Nephron (organoid): ENCODE measurements at regions not wholly inside any gene's neighbourhood (a gene's known extent, or its start where the extent isn't known, plus 50 kb on each side); places are given as distances from the start of the nearest gene placed in this dataset.
"Not testable (repeated sequence)": the region's sequence is repeated elsewhere in the genome, so short reads cannot be mapped to it uniquely, and the experiment has no call there.

Experiments used
- H3K27ac Mint-ChIP-seq, 3 experiments: 2 replicates each; pipeline ENCODE4 v1.8.0; 2020; ENCODE audit warnings: mixed read lengths in 3 of 3, mild to moderate bottlenecking in 2 of 3, moderate library complexity in 1 of 3
- H3K27me3 Mint-ChIP-seq: 2 replicates; pipeline ENCODE4 v1.8.0; 2021; ENCODE audit warnings: low read depth, mild to moderate bottlenecking, moderate library complexity, mixed read lengths
- H3K36me3 Mint-ChIP-seq: 2 replicates; pipeline ENCODE4 v1.8.0; 2020; ENCODE audit warnings: low read depth, mixed read lengths
- H3K4me1 Mint-ChIP-seq: 2 replicates; pipeline ENCODE4 v1.8.0; 2020; ENCODE audit warnings: mixed read lengths
- H3K4me3 Mint-ChIP-seq, 3 experiments: 2 replicates each; pipeline ENCODE4 v1.8.0; 2020; ENCODE audit warnings: mild to moderate bottlenecking in 3 of 3, mixed read lengths in 3 of 3, moderate library complexity in 2 of 3
- H3K9me3 Mint-ChIP-seq: 2 replicates; pipeline ENCODE4 v1.8.0; 2020; ENCODE audit warnings: mixed read lengths
- CTCF ChIP-seq, 3 experiments: fragments of 200-600 bp; sonication (generic); IDR thresholded peaks; one replicate each; pipeline ENCODE4 v1.5.0; 2021; ENCODE audit warnings: antibody characterized with exemption in 3 of 3; ENCODE audit not compliant: unreplicated experiment in 3 of 3

GRCh38 chr14:43316427-43316826 lies 1190.7 kb downstream of the FSCB start:
- Mint-ChIP-seq H3K4me3 (no peak overlapping the region), H3K27me3 (no peaks in the 10 kb centered on the region), H3K36me3 (no peaks in the 10 kb centered on the region), H3K27ac (no peak overlapping the region), H3K9me3 (no peaks in the 10 kb centered on the region), H3K4me1 (no peaks in the 10 kb centered on the region)
- no peak for TF ChIP-seq CTCF (IDR thresholded peaks at IDR 0.05; ENCODE audit: unreplicated experiment in 3 of 3)

GRCh38 chr14:43313719-43314118 lies 1193.4 kb downstream of the FSCB start:
- H3K4me3 Mint-ChIP-seq: no peak overlapping the region
- H3K36me3 Mint-ChIP-seq: no peaks in the 10 kb centered on the region
- TF ChIP-seq CTCF (IDR thresholded peaks at IDR 0.05; ENCODE audit: unreplicated experiment in 3 of 3): no peak
- H3K9me3 Mint-ChIP-seq: no peaks in the 10 kb centered on the region
- no peaks in the 10 kb centered on the region for H3K27me3 Mint-ChIP-seq
- H3K4me1 Mint-ChIP-seq: no peaks in the 10 kb centered on the region
- no peak overlapping the region for H3K27ac Mint-ChIP-seq

GRCh38 chr14:43308421-43309110 lies 1198.5 kb downstream of the FSCB start:
- no peaks in the 10 kb centered on the region for H3K36me3 Mint-ChIP-seq

GRCh38 chr14:43307836-43308235 lies 1199.2 kb downstream of the FSCB start:
- no peaks in the 10 kb centered on the region for H3K27me3 Mint-ChIP-seq
- TF ChIP-seq CTCF (IDR thresholded peaks at IDR 0.05; ENCODE audit: unreplicated experiment in 3 of 3): no peak
- H3K36me3 Mint-ChIP-seq: no peaks in the 10 kb centered on the region
- H3K4me3 Mint-ChIP-seq: no peak overlapping the region
- H3K4me1 Mint-ChIP-seq: no peaks in the 10 kb centered on the region
- H3K9me3 Mint-ChIP-seq: no peaks in the 10 kb centered on the region
- H3K27ac Mint-ChIP-seq: no peak overlapping the region

More at GRCh38 chr14:43308421-43309110, 1198.5 kb downstream of the FSCB start:
- H3K4me3 Mint-ChIP-seq: no peak overlapping the region
- TF ChIP-seq CTCF (IDR thresholded peaks at IDR 0.05; ENCODE audit: unreplicated experiment in 3 of 3): no peak
- no peaks in the 10 kb centered on the region for H3K27me3 Mint-ChIP-seq
- no peaks in the 10 kb centered on the region for H3K4me1 Mint-ChIP-seq
- no peaks in the 10 kb centered on the region for H3K9me3 Mint-ChIP-seq
- H3K27ac Mint-ChIP-seq: no peak overlapping the region

GRCh38 chr14:43306053-43306452 lies 1201.0 kb downstream of the FSCB start:
- Mint-ChIP-seq H3K4me1 (no peaks in the 10 kb centered on the region), H3K27me3 (peaks cover 2% of the 10 kb centered on the region), H3K27ac (no peak overlapping the region), H3K9me3 (no peaks in the 10 kb centered on the region), H3K36me3 (no peaks in the 10 kb centered on the region), H3K4me3 (no peak overlapping the region)
- no peak for TF ChIP-seq CTCF (IDR thresholded peaks at IDR 0.05; ENCODE audit: unreplicated experiment in 3 of 3)

- Mint-ChIP-seq H3K9me3 (no peaks in the 10 kb centered on the region), H3K4me1 (no peaks in the 10 kb centered on the region), H3K27me3 (peaks cover 6% of the 10 kb centered on the region), H3K27ac (no peak overlapping the region), H3K36me3 (no peaks in the 10 kb centered on the region), H3K4me3 (no peak overlapping the region)
- TF ChIP-seq CTCF (IDR thresholded peaks at IDR 0.05; ENCODE audit: unreplicated experiment in 3 of 3): no peak
These were observed 1209.3 kb downstream of the FSCB start for GRCh38 chr14:43297794-43298193.

GRCh38 chr14:43296061-43296460 lies 1211.0 kb downstream of the FSCB start:
- H3K4me3 Mint-ChIP-seq, H3K9me3 Mint-ChIP-seq, H3K27ac Mint-ChIP-seq, H3K4me1 Mint-ChIP-seq, H3K27me3 Mint-ChIP-seq, H3K36me3 Mint-ChIP-seq: not testable (repeated sequence)
